IMR-90 (cell line): ENCODE measurements at regions not wholly inside any gene's neighbourhood (a gene's known extent, or its start where the extent isn't known, plus 50 kb on each side); places are given as distances from the start of the nearest gene placed in this dataset.

Experiments
- ATAC-seq: fragments of 200-7000 bp; cut with Tn5 transposase; 2 replicates; pipeline ENCODE4 v1.9.1; 2020; ENCODE audit warnings: low read depth, mild to moderate bottlenecking, moderate library complexity
- BruUV-seq: library from RNA; stranded (reverse); fragments of 400-500 nt; replicated peaks from 2 replicates; lab custom pipeline; 2021; lab: Mats Ljungman, UMichigan
- CTCF ChIA-PET: fragments of 300-600 bp; formaldehyde crosslinking; extraction: SDS; loops from one replicate; lab custom pipeline; 2021; ENCODE audit warnings: antibody characterized with exemption; lab: Yijun Ruan, JAX
- POLR2A ChIA-PET: fragments of 300-600 bp; sonication (Branson Sonifier 250); formaldehyde crosslinking; loops from one replicate; lab custom pipeline; 2022; ENCODE audit warnings: antibody characterized with exemption; ENCODE audit not compliant: unreplicated experiment; lab: Charles Lee
- DNase-seq: peaks from one replicate; pipeline ENCODE4 v3.0.0; 2013
- H2AFZ ChIP-seq: replicated peaks from 2 replicates; pipeline ENCODE3; 2013; ENCODE audit warnings: low read length, mild to moderate bottlenecking; ENCODE audit not compliant: poor library complexity
- H2AK5ac ChIP-seq: 2 replicates; pipeline ENCODE4 v1.6.1; 2013; ENCODE audit warnings: low read depth, low read length, inconsistent platforms
- H2AK9ac ChIP-seq: replicated peaks from 2 replicates; pipeline ENCODE3; 2013; ENCODE audit warnings: mild to moderate bottlenecking, low read depth, low read length, moderate library complexity; ENCODE audit not compliant: poor library complexity
- H2BK120ac ChIP-seq: 2 replicates; pipeline ENCODE4 v1.6.1; 2013; ENCODE audit warnings: low read depth, low read length, inconsistent platforms
- H2BK15ac ChIP-seq: 3 replicates; pipeline ENCODE4 v1.6.1; 2013; ENCODE audit warnings: low read depth, low read length, inconsistent platforms
- H2BK20ac ChIP-seq: 2 replicates; pipeline ENCODE4 v1.6.1; 2013; ENCODE audit warnings: low read depth, mild to moderate bottlenecking, inconsistent platforms, low read length, moderate library complexity
- H2BK5ac ChIP-seq: 2 replicates; pipeline ENCODE4 v1.6.1; 2013; ENCODE audit warnings: mild to moderate bottlenecking, low read depth, low read length, inconsistent platforms; ENCODE audit not compliant: poor library complexity, severe bottlenecking
- H3K14ac ChIP-seq: replicated peaks from 2 replicates; pipeline ENCODE4 v1.6.1; 2013; ENCODE audit warnings: low read depth, low read length, inconsistent platforms
- H3K18ac ChIP-seq: 2 replicates; pipeline ENCODE4 v1.6.1; 2013; ENCODE audit warnings: low read depth, low read length, control low read depth
- H3K23ac ChIP-seq: 2 replicates; pipeline ENCODE4 v1.6.1; 2013; ENCODE audit warnings: low read depth, low read length, inconsistent platforms
- H3K27ac ChIP-seq: 2 replicates; pipeline ENCODE4 v1.5.1; 2013; ENCODE audit warnings: mild to moderate bottlenecking, control low read depth, low read length; ENCODE audit not compliant: insufficient read depth
- H3K27me3 ChIP-seq: 2 replicates; pipeline ENCODE4 v1.6.1; 2013; ENCODE audit warnings: low read length; ENCODE audit not compliant: control insufficient read depth, insufficient read depth
- H3K36me3 ChIP-seq: 2 replicates; pipeline ENCODE4 v1.6.1; 2013; ENCODE audit warnings: low read length, mixed read lengths; ENCODE audit not compliant: control insufficient read depth, insufficient read depth
- H3K4ac ChIP-seq: 2 replicates; pipeline ENCODE4 v1.6.1; 2013; ENCODE audit warnings: low read depth, low read length, inconsistent platforms
- H3K4me1 ChIP-seq: 2 replicates; pipeline ENCODE4 v1.6.1; 2013; ENCODE audit warnings: low read length, mixed read lengths; ENCODE audit not compliant: control insufficient read depth, insufficient read depth
- H3K4me2 ChIP-seq: 2 replicates; pipeline ENCODE4 v1.6.1; 2013; ENCODE audit warnings: low read depth, mild to moderate bottlenecking, control low read depth, low read length, moderate library complexity
- H3K4me3 ChIP-seq: 2 replicates; pipeline ENCODE4 v1.5.1; 2013; ENCODE audit warnings: low read depth, mild to moderate bottlenecking, control low read depth, low read length, moderate library complexity; ENCODE audit not compliant: insufficient read depth
- H3K56ac ChIP-seq: 2 replicates; pipeline ENCODE4 v1.6.1; 2013; ENCODE audit warnings: low read length, inconsistent platforms; ENCODE audit not compliant: insufficient read depth; ENCODE audit errors: extremely low read depth
- H3K79me1 ChIP-seq, 2 experiments: 2 replicates each; pipeline ENCODE4 v1.6.1; 2013; ENCODE audit warnings: low read length in 2 of 2, inconsistent platforms in 1 of 2, low read depth in 1 of 2
- H3K9ac ChIP-seq: 2 replicates; pipeline ENCODE4 v1.6.1; 2013; ENCODE audit warnings: low read depth, low read length, control low read depth
- H3K9me1 ChIP-seq: 2 replicates; pipeline ENCODE4 v1.6.1; 2013; ENCODE audit warnings: low read length, inconsistent platforms; ENCODE audit not compliant: insufficient read depth
- H3K9me3 ChIP-seq: 2 replicates; pipeline ENCODE4 v1.6.1; 2013; ENCODE audit warnings: low read length; ENCODE audit not compliant: control insufficient read depth, insufficient read depth
- H4K20me1 ChIP-seq: 2 replicates; pipeline ENCODE4 v1.6.1; 2013; ENCODE audit warnings: low read length, inconsistent platforms; ENCODE audit not compliant: insufficient read depth
- H4K5ac ChIP-seq: 2 replicates; pipeline ENCODE4 v1.6.1; 2013; ENCODE audit warnings: mild to moderate bottlenecking, low read depth, low read length, control low read depth
- H4K8ac ChIP-seq, 2 experiments: 2 replicates each; pipeline ENCODE4 v1.6.1; 2013; ENCODE audit warnings: low read depth in 2 of 2, low read length in 2 of 2, control low read depth in 1 of 2, inconsistent platforms in 1 of 2
- H4K91ac ChIP-seq: 2 replicates; pipeline ENCODE4 v1.6.1; 2013; ENCODE audit warnings: low read depth, low read length, inconsistent platforms; ENCODE audit not compliant: insufficient read depth
- BHLHE40 ChIP-seq: fragments of 150-350 bp; IDR thresholded peaks from 2 replicates; pipeline ENCODE4 v1.6.1; 2016; ENCODE audit warnings: mild to moderate bottlenecking, low read depth, low read length
- FOS ChIP-seq: fragments of 150-350 bp; IDR thresholded peaks from 2 replicates; pipeline ENCODE4 v1.6.1; 2016; ENCODE audit warnings: low read depth, low read length
- MAFK ChIP-seq: IDR thresholded peaks from 2 replicates; pipeline ENCODE4 v1.6.1; 2012; ENCODE audit warnings: low read depth, low read length, improper control_type of control experiment
- RAD21 ChIP-seq: IDR thresholded peaks from 2 replicates; pipeline ENCODE4 v1.6.1; 2012; ENCODE audit warnings: low read length, improper control_type of control experiment
- WGBS, 2 experiments: methylation state at CpG; one replicate each; pipeline versions ENCODE4 v1.1.5 to v1.1.7; 2013; ENCODE audit warnings: missing lambda C conversion rate in 2 of 2; ENCODE audit not compliant: insufficient read length in 1 of 2; ENCODE audit errors: extremely low coverage in 2 of 2; 5-methylcytosine and 5-hydroxymethylcytosine counted together
- dilution Hi-C: fragments of 300-500 bp; cut with HindIII; formaldehyde crosslinking; loops from one replicate; pipeline ENCODE4 v1.14.3; 2018; ENCODE audit warnings: low sequenced_read_pairs; ENCODE audit not compliant: unreplicated experiment
- in situ Hi-C: fragments of 300-500 bp; cut with MboI; formaldehyde crosslinking; loops from 3 replicates; pipeline ENCODE4 v1.14.3; 2019; ENCODE audit warnings: low sequenced_read_pairs, inconsistent platforms, mixed read lengths
- intact Hi-C: fragments of 100-400 bp; cut with micrococcal nuclease; formaldehyde crosslinking; loops from 2 replicates; pipeline ENCODE4 v1.10.0; 2022

- no peak for DNase-seq
These were observed 189.0 kb upstream of the ZRANB2 start for GRCh38 chr1:71269818-71270217.

More at GRCh38 chr1:71269818-71270217, 189.0 kb upstream of the ZRANB2 start:
- no peaks in the 10 kb centered on the region for H3K79me1 ChIP-seq
- dilution Hi-C loops: no loop called here
- ChIA-PET CTCF (no interaction called here), POLR2A (no interaction called here)
- no peaks in the 10 kb centered on the region for H3K9me1 ChIP-seq
- H3K56ac ChIP-seq: no peak overlapping the region
- no peaks in the 10 kb centered on the region for H3K4me1 ChIP-seq
- no peak overlapping the region for H2BK20ac ChIP-seq
- H4K8ac ChIP-seq: no peak overlapping the region
- no peaks in the 10 kb centered on the region for H3K27me3 ChIP-seq
- H3K4ac ChIP-seq: no peak overlapping the region
- H4K91ac ChIP-seq: no peak overlapping the region
- H3K23ac ChIP-seq: no peak overlapping the region
- H2BK15ac ChIP-seq: no peak overlapping the region
- no peaks in the 10 kb centered on the region for H4K20me1 ChIP-seq
- no peak overlapping the region for H3K9ac ChIP-seq
- H3K4me2 ChIP-seq: no peak overlapping the region
- H3K14ac ChIP-seq: no peak overlapping the region
- H3K4me3 ChIP-seq: no peak overlapping the region
- no peak for ATAC-seq
- H2BK5ac ChIP-seq: no peak overlapping the region
- no peaks in the 10 kb centered on the region for H3K9me3 ChIP-seq
- intact Hi-C loops: no loop called here
- in situ Hi-C loops: no loop called here
- H2BK120ac ChIP-seq: no peak overlapping the region
- TF ChIP-seq BHLHE40 (no peak), FOS (no peak), RAD21 (no peak), MAFK (peak; percentile 8; the same call in 1 of the 2 replicates)
- H2AFZ ChIP-seq: no peak overlapping the region
- H3K27ac ChIP-seq: no peak overlapping the region
- no peak overlapping the region for H4K5ac ChIP-seq
- WGBS, 2 experiments: no CpG with 5 or more reads among the region's 1 CpG
- H3K18ac ChIP-seq: no peak overlapping the region
- no TSS peak for BruUV-seq
- H2AK9ac ChIP-seq: no peak overlapping the region
- H2AK5ac ChIP-seq: no peak overlapping the region
- H3K36me3 ChIP-seq: no peaks in the 10 kb centered on the region
